Head of caudate nucleus (tissue), 42 donors: ENCODE measurements at regions not wholly inside any gene's neighbourhood (a gene's known extent, or its start where the extent isn't known, plus 50 kb on each side); places are given as distances from the start of the nearest gene placed in this dataset.
A peak's percentile ranks its signal among the peaks of the same experiment; 100 is the strongest.
"Not testable (repeated sequence)": the region's sequence is repeated elsewhere in the genome, so short reads cannot be mapped to it uniquely, and the experiment has no call there.

Experiments used
- DNase-seq, 42 donors: peaks; one replicate each; pipeline versions ENCODE4 v3.0.0 to v3.0.0-alpha.2; 2020 to 2021; ENCODE audit warnings: mixed read lengths in 7 of 42
- intact Hi-C: fragments of 100-400 bp; cut with DNase I; formaldehyde crosslinking; loops from one replicate; pipeline ENCODE4 v1.15.0; 2022

DNA sequence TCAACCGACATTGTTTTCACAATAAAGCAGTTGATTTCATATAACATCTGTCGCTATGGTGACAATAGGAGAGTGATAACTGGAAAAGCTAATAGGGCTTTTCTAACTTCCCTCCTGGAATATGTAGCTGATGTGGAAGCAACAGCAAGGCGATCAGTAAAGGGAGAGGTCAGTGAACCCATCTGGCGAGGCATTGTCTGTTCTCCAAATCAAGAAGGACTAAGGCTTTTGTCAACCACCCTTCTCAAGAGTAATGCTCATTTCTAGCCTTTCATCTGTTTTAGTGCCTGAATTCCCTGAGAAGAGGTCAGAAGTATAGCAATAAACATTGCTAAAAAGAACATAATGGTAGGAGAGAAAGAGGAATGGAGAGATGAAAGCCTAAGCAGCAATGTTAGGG lies 201.3 kb downstream of the AKAP7 start:
- DNase-seq, result no peak
- intact Hi-C loops, result no loop called here

- DNase-seq, intact Hi-C loops: not testable (repeated sequence)
Measured at GRCh38 chr6:131346896-131347295, 211.6 kb downstream of the AKAP7 start.

GRCh38 chr6:131348572-131348971 lies 213.3 kb downstream of the AKAP7 start:
- DNase-seq, result no peak
- intact Hi-C loops, result no loop called here

DNA sequence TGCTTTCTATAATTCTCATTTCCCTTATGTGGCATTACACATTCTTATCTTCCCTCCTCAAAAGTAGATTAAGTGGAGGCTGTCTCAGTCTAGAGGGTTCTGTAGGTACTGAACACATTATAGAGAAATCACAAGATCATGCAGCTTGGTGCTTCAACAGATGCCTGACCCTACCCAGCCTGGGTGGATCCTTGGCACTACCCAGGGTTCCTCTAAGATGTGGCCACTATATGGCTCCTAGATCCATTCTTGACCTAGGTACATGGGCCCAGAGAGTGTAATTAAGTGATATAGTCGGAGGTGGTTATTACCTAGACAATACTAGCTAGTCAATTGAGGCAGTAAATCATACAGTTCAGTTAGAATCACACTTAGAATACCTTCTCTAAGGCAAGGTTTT lies 213.9 kb downstream of the AKAP7 start:
- intact Hi-C loops, result no loop called here
- no peak for DNase-seq

DNA sequence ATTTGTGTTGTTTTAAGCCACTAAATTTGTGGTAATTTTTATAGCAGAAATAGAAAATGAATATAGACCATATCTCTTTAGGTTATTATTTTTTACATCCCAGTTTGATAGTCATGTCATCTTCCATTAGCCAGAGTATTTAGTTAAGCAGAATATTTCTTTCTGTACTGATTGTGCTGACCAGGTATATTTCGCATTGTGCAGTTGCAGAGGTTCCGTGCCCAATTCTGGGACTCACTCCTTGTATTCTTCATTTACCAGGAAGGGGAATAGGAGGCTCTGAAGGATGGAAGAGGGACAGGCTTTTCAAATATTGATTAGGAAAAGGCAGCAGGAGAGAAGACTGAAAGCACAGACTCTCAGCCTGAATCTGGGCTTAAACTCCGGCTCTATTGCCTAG lies 217.8 kb downstream of the AKAP7 start:
- intact Hi-C loops, result no loop called here

GRCh38 chr6:131353876-131354275 lies 218.6 kb downstream of the AKAP7 start:
- intact Hi-C loops, result no loop called here
- no peak for DNase-seq

More for the DNA sequence above, 217.8 kb downstream of the AKAP7 start:
- no peak for DNase-seq

GRCh38 chr6:131354356-131354755 lies 218.7 kb upstream of the ARG1 start:
- DNase-seq, result no peak
- intact Hi-C loops, result no loop called here

- DNase-seq, result no peak
- intact Hi-C loops, result no loop called here
Measured at GRCh38 chr6:131356161-131356560, 216.9 kb upstream of the ARG1 start.

DNA sequence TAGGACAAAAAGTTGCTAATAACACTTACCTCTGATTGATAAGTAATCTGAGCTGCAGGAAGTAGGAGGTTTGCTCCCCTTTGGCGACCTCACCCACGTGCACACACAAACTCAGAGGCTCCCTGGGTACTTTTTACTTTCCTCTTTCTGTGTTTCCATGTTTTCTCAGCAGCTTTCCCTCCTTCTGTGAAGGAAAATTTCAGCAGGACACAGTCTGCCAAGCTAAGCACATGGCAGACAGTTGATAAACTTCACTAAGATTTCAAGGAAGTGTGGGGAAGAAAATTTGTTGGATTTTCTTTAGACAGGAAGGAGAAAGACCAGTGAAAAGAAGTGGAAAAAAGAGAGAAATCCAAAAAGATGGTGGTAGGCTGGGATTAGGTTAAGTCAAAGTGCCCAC lies 215.5 kb upstream of the ARG1 start:
- intact Hi-C loops, result no loop called here
- DNase-seq, result no peak

GRCh38 chr6:131362070-131362469 lies 211.0 kb upstream of the ARG1 start:
- intact Hi-C loops, result no loop called here
- no peak for DNase-seq

DNA sequence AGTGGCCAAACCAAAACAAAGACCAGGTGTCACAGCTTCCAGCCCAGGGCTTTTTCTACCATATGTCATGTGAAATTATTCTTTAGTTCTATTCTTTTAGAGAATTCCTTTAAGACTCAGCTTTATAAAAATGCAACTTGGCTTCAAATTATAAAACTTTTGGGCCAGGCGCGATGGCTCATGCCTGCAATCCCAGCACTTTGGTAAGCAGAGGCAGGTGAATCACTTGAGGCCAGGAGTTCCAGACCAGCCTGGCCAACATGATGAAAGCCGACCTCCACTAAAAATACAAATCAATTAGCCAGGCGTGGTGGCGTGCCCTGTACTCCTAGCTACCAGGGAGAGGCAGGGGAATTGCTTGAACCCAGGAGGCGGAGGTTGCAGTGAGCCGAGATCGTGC lies 210.3 kb upstream of the ARG1 start:
- intact Hi-C loops, result no loop called here
- no peak for DNase-seq

GRCh38 chr6:131363947-131364834 lies 208.8 kb upstream of the ARG1 start:
- intact Hi-C loops, result no loop called here
- DNase-seq, result no peak

DNA sequence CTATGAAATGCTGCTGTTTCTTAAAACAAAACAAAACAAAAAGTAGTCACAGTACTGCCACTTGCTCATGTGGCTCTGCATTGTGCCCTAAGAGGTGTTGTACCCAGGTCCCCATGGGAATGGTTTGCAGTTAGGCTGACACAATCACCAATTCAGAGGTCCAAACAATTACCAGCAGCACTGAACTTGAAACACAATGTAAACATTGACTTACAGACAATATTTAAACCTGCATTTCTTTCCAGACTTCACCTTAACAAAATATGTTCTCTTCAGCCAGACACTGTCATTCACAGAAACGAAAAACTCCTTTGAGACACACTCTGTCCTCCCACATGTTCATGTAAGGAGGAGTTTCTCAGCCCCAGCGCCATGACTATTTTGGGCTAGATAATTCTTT lies 206.8 kb upstream of the ARG1 start:
- intact Hi-C loops, result no loop called here
- DNase-seq, result peak in 4 of 42 donors; percentile 17 to 49 (median 23)

DNA sequence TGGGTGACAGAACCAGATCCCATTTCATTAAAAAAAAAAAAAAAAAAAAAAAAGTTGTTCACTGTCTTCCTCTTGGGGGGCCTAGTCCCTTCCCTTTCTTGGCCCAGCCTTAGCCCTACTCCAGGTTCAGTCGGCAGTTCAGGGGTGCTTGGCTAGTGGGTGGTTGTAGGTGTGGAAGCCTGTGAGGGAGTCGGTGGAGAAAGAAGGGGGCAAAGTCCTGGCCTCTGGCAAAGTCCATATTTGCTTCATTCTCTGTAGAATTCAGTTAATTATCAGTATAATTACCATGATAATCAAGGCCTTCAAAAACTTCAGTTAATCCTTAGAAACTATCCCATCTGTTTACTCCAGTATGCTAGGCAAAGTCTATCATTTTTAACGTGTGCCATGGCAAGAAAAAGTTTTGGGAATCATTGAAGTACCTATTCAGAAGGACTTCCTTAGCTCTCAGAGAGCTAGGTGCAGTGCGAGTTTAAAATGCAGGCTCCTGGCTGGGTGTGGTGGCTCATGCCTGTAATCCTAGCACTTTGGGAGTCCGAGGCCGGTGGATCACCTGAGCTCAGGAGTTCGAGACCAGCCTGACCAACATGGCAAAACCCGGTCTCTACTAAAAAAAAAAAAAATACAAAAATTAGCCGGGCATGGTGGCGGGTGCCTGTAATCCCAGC lies 205.7 kb upstream of the ARG1 start:
- intact Hi-C loops, result no loop called here
- DNase-seq, result no peak

- intact Hi-C loops, result no loop called here
- peak; percentile 7 to 68 (median 42) for DNase-seq
Measured at GRCh38 chr6:131368198-131368911, 204.7 kb upstream of the ARG1 start.

- DNase-seq, result no peak
- intact Hi-C loops, result no loop called here
Measured at GRCh38 chr6:131372535-131372934, 200.5 kb upstream of the ARG1 start.

DNA sequence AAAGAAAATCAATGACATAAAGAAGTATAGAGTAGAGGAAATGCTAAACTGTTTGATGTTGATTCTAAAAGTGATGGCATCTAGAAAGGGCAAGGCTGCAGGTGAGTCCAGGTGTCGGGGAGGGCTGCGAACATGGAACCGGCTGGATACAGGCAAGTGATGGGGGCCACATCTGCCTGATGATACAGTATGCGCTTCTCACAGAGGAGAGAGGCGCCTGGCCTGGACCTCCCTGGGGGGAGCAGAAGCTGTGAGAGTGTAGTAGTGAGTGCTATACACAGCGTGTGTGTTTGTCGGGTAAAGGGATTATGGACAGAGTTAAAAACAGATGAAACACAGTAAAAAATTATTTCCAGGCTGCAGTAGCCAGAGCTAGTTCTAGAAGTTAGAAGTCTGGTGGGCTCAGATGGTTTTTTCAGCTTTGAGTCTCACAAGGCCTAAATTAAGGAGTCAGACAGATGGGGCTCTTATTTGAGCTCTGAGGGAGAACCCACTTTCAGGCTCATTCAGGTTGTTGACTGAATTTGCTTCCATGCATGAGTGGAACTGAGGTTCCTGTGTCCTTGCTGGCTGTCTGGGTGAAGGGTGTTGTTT lies 195.8 kb upstream of the ARG1 start:
- intact Hi-C loops, result no loop called here
- no peak for DNase-seq

- DNase-seq, result no peak
- intact Hi-C loops, result no loop called here
Measured at GRCh38 chr6:131378874-131379273, 194.2 kb upstream of the ARG1 start.

- intact Hi-C loops, result no loop called here
- DNase-seq, result no peak
Measured at GRCh38 chr6:131379948-131380347, 193.1 kb upstream of the ARG1 start.
